DMS79 (cell line): ENCODE measurements at regions not wholly inside any gene's neighbourhood (a gene's known extent, or its start where the extent isn't known, plus 50 kb on each side); places are given as distances from the start of the nearest gene placed in this dataset.
"Not testable (repeated sequence)": the region's sequence is repeated elsewhere in the genome, so short reads cannot be mapped to it uniquely, and the experiment has no call there.

ENCODE experiments used
- DNase-seq: peaks from one replicate; lab custom pipeline; 2025; lab: John Stamatoyannopoulos, UW

DNA sequence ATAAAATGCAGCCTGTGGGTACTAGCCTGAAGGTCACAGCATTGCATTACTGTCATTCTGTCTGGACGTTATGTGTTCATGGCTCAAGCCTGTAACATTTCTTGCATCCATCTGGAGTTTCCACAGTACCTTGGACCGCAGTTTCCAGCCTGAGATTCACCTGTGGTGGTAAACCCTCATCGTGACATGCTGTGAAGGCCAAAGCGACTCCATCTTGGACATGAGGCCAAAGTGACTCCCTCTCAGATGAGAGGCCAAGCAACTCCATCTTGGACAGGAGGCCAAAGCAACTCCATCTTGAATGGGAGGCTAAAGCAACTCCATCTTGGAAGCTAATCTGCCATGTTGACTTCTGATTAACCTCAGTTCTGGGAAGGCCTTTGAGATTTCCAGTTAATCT lies 257.7 kb upstream of the MYT1L start:
- DNase-seq: no peak

DNA sequence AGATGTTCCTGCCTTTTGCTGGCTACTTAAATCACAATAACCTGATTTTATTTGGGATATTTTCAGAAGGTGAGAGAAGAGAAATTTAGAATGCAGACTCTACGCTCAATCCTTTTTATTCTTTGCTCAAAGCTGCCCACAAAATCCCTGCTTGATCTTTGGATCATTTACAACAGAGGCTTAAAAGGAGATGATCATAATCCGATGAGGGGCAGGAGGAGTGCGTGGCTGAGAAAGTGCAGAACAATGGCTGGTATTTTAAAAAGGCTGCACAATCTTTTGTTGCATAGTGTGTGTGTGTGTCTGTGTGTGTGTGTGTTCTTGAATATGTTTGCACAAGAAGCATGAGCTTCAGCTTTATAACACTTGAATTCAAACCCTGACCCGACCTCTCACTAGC lies 256.3 kb upstream of the MYT1L start:
- DNase-seq: no peak

DNA sequence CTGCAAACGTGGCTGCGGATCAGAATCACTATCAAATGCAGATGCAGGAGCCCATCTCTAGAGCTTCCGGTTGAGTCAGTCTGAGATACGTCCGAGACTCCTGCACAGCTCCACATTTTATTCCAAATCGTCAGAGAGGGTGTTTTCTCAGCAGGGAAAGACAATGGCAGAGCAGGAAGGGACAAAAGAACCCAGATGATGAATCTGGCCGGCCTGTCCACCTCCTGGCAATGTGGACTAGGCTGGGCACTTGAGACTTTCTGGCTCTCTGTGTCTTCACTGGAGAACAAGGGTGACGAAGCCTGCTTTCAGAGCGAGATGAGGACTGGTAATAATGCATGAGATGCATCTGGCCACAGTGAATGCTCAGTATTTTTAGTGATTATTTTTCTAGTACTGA lies 255.9 kb upstream of the MYT1L start:
- DNase-seq: no peak

DNA sequence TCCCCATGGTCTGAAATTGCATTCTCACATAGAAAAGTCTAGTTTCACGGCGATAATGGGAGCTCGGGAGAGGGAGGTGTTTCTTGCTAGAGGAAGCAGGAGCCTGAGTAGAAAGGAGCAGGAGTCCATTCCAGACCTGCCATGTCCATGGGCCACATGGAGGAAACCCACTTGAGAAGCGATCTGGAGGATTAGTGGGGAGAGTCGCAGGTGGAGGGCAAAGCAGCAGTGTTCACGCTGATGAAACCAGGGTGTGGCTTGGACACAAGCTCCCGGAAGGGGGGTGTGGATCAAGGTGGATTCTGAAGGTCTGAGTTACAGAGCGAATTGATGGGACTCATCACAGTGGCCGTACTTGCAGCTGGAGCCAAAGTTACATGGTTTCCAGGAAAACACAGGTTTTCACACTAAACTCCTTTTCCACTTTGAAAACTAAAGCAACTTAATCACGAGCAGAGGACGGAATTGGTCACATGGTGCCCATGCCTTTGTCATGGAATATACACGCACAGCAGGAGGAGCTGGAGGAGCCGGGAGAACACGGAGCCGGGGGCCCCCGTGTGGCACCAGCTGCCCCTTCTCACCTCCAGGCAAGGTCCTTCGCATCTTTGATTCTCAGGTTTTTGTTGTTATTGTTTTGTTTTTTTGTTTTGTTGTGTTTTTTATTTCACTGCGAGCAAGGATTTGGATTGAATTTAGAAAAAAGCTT lies 255.1 kb upstream of the MYT1L start:
- no peak for DNase-seq

DNA sequence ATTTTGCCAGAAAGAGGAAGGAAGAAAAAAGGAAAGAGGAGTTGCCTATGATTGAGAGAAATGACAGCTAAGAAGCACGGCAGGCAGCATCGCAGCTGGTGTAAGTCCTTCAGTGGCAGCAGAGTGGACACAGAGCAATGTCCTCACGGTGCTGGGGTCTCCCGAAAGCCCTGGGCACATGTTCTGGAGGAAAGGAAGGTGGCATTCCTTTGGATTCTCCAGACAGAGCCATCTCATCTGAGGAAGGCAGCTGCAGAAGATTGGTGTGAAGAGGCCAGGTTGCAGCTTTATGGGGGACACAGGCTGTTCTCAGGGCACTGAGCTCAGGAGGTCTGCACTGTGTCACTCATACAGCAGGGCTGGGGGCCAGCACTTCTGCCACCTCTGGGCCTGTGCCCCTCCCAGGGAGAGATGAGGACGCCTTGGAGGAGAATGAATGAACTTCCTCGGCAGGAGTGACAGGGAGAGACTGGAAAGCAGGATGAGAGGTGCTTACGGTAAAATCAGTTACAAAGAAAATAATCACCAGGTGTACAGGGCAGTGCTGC lies 252.0 kb upstream of the MYT1L start:
- DNase-seq: no peak

DNA sequence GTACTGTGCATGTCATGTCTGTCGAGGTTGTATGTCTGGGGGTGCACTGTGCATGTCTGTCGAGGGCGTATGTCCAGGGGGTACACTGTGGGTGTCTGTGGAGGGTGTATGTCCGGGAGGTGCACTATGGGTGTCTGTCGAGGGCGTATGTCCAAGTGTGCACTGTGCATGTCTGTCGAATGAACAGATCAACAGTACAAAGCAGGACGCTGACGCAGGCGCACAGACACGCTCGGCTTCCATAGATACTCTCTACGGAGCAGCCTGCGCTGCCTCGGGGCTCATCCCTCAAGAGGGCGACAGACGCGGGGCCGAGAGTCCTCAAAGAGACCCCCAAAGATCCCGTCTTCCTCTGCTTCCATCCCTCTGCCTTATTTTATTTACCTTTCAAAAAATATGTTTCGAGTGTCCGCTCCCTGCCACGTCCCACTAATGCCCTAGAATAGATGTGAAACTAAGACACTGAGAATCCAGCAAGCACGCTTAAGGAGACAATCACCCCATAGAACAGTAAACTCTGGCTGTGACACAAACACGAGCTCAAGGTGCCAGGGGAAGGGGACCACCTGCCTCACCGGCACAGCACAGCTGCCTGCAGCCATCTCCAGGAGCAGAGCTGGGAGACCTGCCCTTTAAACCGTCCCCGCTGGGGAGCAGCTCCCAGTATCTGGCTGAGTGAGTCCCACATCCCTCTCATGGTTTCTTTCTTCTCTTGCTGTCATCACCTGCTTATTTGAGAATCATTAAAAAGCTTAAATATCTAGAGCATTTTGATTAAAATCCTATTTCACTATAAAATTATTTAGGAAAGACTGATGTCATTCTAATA lies 250.5 kb upstream of the MYT1L start:
- no peak for DNase-seq

DNA sequence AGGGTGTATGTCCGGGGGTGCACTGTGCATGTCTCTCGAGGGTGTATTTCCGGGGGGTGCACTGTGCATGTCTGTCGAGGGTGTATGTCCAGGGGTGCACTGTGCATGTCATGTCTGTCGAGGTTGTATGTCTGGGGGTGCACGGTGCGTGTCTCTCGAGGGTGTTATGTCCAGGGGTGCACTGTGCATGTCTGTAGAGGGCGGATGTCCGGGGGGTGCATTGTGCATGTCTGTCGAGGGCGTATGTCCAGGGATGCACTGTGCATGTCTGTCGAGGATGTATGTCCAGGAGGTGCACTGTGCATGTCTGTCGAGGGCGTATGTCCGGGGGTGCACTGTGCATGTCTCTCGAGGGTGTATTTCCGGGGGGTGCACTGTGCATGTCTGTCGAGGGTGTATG lies 249.8 kb upstream of the MYT1L start:
- DNase-seq: not testable (repeated sequence)

DNA sequence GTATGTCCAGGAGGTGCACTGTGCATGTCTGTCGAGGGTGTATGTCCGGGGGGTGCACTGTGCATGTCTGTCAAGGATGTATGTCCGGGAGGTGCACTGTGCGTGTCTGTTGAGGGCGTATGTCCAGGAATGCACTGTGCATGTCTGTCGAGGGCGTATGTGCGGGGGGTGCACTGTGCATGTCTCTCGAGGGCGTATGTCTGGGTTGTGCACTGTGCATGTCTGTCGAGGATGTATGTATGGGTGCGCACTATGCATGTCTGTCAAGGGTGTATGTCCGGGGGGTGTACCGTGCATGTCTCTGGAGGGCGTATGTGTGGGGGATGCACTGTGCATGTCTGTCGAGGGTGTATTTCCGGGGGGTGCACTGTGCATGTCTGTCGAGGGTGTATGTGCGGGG lies 249.3 kb upstream of the MYT1L start:
- no peak for DNase-seq

DNA sequence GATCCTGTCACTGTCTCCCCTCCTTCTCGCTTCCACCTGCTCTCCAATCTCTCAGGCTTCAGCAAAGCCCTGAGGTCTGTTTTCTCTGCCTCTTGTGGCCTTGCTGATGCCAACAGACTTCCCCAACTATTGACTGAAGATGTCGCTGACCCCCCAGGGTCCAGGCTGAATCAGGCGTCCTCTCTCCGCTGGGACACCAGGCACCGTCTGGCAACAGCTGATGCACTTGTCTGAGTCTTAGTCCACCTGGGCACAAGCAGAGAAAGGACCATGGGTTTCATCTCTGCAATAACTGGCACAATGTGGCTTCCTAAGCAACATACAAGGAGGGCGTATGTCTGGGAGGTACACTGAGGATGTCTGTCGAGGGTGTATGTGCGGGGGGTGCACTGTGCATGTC lies 248.7 kb upstream of the MYT1L start:
- DNase-seq: no peak

DNA sequence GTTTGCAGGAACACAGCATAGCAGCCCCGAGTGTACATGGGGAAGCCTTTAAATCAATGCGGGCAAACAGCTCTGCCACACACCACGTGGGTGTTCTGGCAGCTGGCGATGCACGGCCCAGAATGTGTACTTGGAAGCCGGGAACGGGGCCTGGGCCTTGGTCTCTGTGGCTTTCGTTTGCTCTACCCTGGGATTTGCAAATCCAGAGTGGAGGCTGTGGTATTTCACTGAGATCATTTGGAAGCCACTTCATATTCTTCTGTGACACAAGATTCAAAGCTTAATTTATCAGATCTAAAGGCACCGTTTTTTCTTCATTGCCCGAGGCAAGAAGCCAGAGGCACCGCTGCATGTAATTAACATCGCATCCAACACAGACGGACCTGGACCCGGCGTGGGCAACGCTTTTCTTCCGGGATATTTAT lies 246.3 kb upstream of the MYT1L start:
- no peak for DNase-seq

DNA sequence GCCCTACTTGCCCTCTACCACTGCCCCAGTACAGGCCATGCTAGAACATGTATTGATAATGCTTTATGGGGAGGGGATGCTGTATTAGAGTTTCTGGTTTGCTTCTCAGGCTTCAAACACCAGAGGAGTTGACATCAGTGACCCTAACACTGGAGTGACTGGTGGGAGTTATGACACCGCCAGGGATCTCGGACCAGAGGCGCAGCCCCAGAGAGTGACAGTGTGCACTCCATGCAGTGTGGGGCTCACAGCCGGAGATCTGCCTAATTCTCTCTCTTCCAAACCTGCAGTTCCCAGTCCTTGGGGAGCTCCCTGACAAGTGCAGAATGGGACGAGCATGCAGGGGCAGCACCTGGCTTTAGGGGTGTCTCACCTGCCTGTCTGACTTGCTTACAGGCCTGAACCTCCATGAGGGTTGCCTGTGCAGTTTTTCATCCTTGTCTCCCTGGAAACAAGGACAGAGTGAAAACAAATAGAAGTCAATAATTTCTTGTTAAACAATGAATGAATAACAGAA lies 244.9 kb upstream of the MYT1L start:
- DNase-seq: no peak

DNA sequence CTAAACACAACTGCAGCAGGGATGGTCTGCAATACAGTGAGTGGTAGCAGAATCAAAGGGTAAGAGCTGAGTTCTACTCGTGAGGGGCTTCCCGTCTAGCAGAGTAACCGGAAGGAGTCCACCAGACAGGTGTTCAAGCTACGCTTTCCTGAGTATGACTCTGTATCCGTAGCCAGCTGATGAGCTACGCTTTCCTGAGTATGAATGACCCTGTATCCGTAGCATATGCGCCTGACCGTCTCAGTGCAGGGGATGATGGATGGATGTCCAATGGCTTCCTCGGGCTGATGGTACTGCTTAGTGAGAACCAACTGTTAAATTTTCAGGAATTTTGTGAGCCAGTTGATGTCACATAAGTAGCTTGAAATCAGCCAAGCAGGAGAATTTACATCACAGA lies 244.1 kb upstream of the MYT1L start:
- no peak for DNase-seq

DNA sequence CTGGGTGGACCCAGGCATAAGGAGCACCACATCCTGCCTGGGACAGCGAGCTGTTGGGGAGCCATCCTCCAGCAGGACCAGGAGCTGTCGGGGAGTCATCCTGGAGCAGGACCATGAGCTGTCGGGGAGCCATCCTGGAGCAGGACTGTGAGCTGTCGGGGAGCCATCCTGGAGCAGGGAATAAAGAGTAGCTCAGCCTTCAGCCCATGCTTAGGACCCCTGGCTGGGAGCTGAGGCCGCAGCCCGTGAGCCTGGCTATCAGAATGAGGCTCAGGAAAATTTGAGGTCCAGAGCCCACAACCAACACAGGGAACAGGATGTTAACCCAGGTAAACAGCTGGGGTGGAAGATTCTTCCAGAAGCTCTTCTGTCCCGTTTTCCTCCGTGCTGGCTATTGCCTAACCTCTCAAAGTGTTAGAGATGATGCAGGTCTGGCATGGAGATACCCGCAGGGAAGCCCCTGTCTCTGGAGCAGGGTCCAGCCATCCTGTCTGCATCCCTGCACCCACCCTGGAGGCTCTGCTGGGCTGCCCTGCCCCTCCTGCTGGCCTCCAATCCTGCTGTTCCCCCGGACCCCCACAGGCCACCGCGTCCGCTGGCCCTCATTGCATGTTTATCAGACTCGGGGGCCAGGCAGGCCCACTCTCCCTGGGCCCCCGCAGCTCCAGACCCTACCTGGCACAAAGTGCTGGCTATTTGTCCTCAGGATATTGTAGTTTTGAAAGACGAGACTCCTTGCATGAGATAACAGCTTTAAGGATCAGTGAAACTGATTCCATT lies 243.5 kb upstream of the MYT1L start:
- no peak for DNase-seq

DNA sequence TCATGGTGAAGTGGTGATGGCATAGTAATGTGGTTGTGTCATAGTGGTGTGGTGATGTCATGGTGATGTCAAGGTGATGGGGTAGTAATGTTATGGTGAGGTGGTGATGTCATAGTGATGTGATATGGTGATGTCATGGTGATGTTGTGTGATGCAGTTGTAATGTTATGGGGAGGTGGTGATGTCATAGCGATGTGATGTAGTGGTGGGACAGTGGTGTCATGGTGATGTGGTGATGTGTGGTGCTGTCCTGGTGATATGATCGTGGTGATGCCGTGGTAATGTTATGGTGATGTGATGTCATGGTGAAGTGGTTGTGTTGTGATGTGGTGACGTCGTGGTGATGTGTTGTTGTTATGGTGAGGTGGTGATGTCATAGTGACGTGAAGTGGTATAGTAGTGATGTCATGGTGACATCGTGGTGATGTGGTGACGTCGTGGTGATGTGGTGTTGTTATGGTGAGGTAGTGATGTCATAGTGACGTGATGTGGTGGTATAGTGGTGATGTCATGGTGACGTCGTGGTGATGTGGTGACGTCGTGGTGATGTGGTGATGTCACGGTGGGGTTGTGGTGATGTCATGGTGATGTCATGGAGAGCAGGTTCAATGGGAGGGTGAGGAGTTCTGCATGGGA lies 242.7 kb upstream of the MYT1L start:
- DNase-seq: no peak

DNA sequence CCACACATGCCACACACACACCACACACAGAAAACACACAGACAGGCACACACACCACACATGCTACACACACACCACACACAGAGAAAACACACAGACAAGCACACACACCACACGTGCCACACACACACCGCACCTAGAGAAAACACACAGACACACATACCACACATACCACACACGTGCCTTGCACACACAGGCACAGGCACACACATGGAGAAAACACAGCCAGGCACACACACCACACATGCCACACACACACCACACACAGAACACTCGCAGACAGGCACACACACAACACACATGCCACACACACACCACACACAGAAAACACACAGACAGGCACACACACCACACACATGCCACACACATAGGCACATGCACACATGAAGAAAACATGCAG lies 242.1 kb upstream of the MYT1L start:
- DNase-seq: no peak

DNA sequence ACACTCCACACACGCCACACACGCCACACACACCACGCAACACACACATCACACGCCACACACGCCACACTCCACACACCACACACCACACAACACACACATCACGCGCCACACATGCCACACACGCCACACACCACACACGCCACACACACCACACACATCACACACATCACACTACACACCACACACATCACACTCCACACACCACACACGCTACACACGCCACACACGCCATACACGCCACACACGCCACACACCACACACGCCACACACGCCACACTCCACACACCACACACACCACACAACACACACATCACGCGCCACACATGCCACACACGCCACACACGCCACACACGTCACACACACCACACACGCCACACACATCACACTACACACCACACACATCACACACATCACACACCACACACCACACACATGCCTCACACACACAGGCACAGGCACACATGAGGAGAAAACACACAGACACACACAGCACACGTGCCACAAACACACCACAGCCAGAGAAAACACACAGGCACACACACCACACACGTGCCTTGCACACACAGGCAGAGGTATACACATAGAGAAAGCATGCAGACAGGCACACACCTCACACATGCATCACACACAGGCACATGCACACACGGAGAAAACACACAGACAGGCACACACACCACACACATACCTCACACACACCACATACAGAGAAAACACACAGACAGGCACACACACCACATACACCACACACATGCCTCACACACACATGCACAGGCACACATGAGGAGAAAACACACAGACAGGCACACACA lies 241.5 kb upstream of the MYT1L start:
- no peak for DNase-seq

DNA sequence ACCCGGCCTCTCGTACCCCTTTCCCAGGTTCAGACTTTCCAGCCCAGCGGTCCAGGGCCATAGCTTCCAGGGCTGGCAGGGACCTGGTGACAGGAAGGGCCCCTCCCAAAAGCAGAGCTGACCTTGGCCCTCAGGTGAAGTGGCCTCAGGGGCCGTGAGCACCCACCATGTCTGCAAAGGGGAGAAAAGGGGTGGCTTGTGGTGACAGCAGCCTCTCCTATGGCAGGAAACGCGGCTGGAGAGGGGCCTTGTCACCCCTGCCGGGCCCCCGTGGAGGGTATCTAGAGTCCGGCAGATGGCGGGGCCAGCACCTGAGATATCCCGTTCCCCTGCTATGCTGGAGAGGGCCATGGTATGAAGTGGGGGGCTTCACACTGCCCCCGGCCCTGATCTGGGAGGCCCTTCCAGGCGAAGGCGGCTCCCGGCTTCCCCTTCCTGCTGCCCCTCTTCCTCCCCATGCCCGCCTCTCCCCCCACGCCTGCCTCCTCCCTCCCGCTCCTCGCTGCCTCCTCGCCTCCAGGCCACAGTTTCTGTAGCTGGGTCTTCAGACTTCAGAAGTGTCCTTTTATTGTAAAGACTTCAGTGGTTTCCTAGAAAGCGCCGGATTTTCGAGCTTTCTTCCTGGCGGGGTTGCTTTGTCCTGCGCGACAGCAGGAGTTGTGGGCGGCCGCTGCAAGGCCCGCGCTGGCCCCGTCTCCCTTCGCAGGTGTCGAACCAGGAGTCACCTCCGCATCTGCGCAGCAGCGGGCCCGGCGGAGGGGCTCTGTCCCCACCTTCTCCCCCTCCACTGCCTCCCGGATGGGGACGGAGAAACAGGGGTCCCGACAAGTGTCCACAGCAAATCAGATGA lies 240.5 kb upstream of the MYT1L start:
- no peak for DNase-seq

DNA sequence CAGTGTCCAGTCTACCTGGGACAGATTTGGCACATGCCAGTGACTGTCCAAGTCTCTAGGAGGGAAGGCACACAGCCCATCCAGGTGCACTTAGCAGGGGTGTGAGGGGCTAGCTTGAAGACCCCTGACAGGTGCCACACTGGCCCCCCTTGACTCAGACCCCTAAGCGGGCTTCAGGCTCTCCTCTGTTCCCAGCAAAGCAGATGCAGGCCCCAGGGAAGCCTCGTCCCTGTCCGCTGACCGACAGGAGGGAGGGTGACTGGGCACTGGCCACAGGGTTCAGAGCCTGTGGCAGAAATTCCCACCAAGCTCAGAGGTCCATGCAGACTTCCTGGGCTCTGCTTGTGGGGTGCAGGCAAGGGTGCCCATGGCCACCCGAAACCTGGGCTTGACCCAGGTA lies 239.8 kb upstream of the MYT1L start:
- no peak for DNase-seq

DNA sequence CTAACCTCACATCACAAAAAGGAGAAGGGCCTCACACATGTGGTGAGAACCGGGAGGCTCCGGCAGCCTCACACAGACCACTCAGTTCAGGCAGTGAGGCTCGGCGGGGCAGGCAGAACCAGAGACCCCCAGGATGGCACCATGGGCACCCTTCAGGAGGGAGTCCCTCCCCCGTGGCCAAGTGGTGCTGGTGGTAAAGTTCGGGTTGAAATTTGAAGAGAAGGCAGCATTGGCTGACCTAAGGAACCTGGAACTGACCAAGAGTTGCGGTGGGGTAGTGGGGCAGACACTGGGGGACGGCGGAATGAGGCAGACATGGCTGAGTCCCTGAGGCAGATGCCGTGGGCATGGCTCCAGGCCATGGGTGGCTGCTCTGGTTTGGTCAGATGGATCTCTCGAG lies 239.3 kb upstream of the MYT1L start:
- DNase-seq: no peak

DNA sequence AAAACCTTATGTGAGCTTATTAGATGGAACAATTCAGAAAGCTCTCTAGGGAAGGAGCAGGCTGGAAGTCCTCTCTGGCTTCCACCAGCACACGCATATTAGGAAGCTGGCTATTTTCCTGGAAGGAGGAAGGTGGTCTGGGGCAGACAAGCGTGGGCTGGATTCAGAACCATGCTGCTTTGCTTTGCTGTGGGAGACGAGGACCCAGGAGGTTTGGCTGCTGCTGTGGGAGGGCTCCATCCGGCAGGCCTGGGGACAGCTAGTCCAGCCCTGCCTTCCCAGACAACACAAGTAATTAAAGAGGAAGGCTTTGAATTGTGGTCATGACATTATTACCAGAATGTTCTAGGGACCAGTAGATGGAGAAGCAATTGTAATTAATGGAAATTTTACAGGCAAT lies 238.8 kb upstream of the MYT1L start:
- DNase-seq: no peak
